Activated naive CD8-positive, alpha-beta T cell treated with anti-CD3 and anti-CD28 coated beads, Interleukin-2, amount 50 U/mL, for 24 hours (primary cell): ENCODE measurements at regions not wholly inside any gene's neighbourhood (a gene's known extent, or its start where the extent isn't known, plus 50 kb on each side); places are given as distances from the start of the nearest gene placed in this dataset.
"Not testable (repeated sequence)": the region's sequence is repeated elsewhere in the genome, so short reads cannot be mapped to it uniquely, and the experiment has no call there.

Experiments
- ATAC-seq: fragments of 150-1000 bp; cut with Tn5 transposase; one replicate; pipeline ENCODE4 v1.10.0; 2021
- DNase-seq: peaks from one replicate; pipeline ENCODE4 v3.0.0; 2021
- H3K27ac Mint-ChIP-seq: one replicate; pipeline ENCODE4 v1.8.0; 2021; ENCODE audit warnings: mild to moderate bottlenecking, mixed read lengths
- H3K27me3 Mint-ChIP-seq: one replicate; pipeline ENCODE4 v1.8.0; 2021; ENCODE audit warnings: mixed read lengths
- H3K36me3 Mint-ChIP-seq: one replicate; pipeline ENCODE4 v1.8.0; 2021; ENCODE audit warnings: low read depth, mixed read lengths
- H3K4me1 Mint-ChIP-seq: one replicate; pipeline ENCODE4 v1.8.0; 2021; ENCODE audit warnings: mixed read lengths
- H3K4me3 Mint-ChIP-seq: one replicate; pipeline ENCODE4 v1.8.0; 2021; ENCODE audit warnings: mild to moderate bottlenecking, moderate library complexity, mixed read lengths
- H3K9me3 Mint-ChIP-seq: one replicate; pipeline ENCODE4 v1.8.0; 2021; ENCODE audit warnings: mixed read lengths

DNA sequence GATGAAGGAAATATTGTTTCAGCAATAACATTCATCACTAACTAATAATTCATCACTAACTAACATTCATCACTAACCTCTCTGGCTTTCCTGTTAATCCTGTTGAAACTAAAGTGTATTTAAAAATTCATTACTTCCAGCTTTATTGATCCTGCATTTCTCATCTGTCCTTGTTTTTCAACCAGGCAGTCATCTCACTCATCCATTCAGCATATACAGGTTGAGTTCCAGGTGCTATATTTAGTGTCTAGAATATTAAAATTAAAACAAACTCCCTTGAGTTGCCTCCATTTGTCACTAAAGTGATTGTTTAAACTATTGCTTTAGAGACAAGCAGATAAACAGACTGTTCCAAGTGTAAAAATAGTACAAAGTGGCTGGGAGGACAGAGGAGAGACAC lies 58.1 kb downstream of the ATXN7L3B start:
- H3K27me3 Mint-ChIP-seq = peaks cover 3% of the 10 kb centered on the region
- no peak for ATAC-seq
- H3K27ac Mint-ChIP-seq = no peak overlapping the region
- no peaks in the 10 kb centered on the region for H3K4me1 Mint-ChIP-seq
- H3K4me3 Mint-ChIP-seq = no peak overlapping the region
- DNase-seq = no peak
- no peaks in the 10 kb centered on the region for H3K36me3 Mint-ChIP-seq
- peaks cover 7% of the 10 kb centered on the region for H3K9me3 Mint-ChIP-seq

DNA sequence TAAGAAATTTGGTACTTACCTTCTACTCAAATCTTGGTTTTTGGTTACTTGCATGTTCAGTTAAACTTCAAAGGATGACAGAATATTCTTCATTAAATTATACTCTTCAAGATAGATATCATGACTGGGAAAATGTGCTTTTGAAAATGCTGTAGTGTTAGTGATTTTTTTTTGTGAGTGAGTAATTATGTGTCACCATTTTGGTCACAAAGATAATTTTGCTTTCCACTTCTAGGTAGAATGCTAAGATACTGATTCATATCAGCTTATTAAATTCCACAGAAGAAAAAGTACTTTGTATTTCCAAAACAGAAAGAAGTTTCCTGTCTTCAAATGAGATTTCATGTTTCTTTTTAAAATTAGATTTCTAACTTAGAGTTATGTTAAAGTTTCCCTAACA lies 61.2 kb downstream of the ATXN7L3B start:
- ATAC-seq = no peak
- H3K27me3 Mint-ChIP-seq = peaks cover 3% of the 10 kb centered on the region
- no peak overlapping the region for H3K4me3 Mint-ChIP-seq
- H3K36me3 Mint-ChIP-seq = no peaks in the 10 kb centered on the region
- no peak for DNase-seq
- no peaks in the 10 kb centered on the region for H3K4me1 Mint-ChIP-seq
- peaks cover 7% of the 10 kb centered on the region for H3K9me3 Mint-ChIP-seq
- no peak overlapping the region for H3K27ac Mint-ChIP-seq

DNA sequence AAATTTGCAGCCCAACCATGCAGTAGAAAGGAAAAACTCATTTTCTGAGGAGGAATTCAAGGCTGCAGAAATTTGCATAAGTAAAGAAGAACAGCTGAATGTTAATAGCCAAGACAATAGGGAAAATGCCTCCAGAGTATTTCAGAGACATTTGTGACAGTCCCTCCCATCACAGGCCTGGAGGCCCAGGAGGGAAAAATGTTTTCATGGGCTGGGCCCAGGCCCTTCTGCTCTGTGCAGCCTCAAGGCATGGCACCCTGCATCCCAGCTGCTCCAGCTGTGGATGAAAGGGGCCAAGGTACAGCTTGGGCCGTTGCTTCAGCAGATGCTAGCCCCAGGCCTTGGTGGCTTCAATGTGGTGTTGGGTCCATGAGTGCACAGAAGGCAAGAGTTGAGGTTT lies 62.3 kb downstream of the ATXN7L3B start:
- no peak for ATAC-seq
- no peak for DNase-seq
- H3K4me3 Mint-ChIP-seq = no peak overlapping the region
- no peak overlapping the region for H3K27ac Mint-ChIP-seq
- no peaks in the 10 kb centered on the region for H3K36me3 Mint-ChIP-seq
- H3K9me3 Mint-ChIP-seq = peaks cover 7% of the 10 kb centered on the region
- H3K4me1 Mint-ChIP-seq = no peaks in the 10 kb centered on the region
- peaks cover 3% of the 10 kb centered on the region for H3K27me3 Mint-ChIP-seq

DNA sequence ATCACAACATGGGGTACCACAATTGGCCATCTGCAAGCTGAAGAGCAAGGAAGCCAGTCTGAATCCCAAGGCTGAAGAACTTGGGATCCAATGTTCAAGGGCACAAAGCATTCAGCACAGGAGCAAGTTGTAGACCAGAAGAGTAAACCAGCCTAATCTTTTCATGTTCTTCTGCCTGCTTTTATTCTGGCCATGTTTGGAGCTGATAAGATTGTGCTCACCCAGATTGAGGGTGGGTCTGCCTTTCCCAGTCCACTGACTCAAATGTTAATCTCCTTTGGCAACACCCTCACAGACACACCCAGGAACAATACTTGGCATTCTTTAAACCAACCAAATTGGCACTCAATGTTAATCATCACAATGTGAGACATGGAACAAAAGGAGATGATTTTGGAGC lies 63.2 kb downstream of the ATXN7L3B start:
- H3K27me3 Mint-ChIP-seq, DNase-seq, H3K27ac Mint-ChIP-seq, H3K4me3 Mint-ChIP-seq, H3K9me3 Mint-ChIP-seq, ATAC-seq, H3K36me3 Mint-ChIP-seq, H3K4me1 Mint-ChIP-seq: not testable (repeated sequence)

GRCh38 chr12:74602881-74603672 lies 65.4 kb downstream of the ATXN7L3B start:
- Mint-ChIP-seq H3K27me3 (no peaks in the 10 kb centered on the region), H3K4me3 (no peak overlapping the region), H3K4me1 (no peaks in the 10 kb centered on the region), H3K27ac (no peak overlapping the region), H3K36me3 (no peaks in the 10 kb centered on the region), H3K9me3 (peaks cover 7% of the 10 kb centered on the region)
- DNase-seq = no peak
- ATAC-seq = no peak

- no peak for ATAC-seq
- Mint-ChIP-seq H3K4me3 (no peak overlapping the region), H3K9me3 (no peaks in the 10 kb centered on the region), H3K27me3 (no peaks in the 10 kb centered on the region), H3K4me1 (no peaks in the 10 kb centered on the region), H3K27ac (no peak overlapping the region), H3K36me3 (no peaks in the 10 kb centered on the region)
- DNase-seq = no peak
These were observed 70.7 kb downstream of the ATXN7L3B start for GRCh38 chr12:74608231-74608775.

GRCh38 chr12:74610711-74611110 lies 73.1 kb downstream of the ATXN7L3B start:
- Mint-ChIP-seq H3K4me3 (no peak overlapping the region), H3K4me1 (no peaks in the 10 kb centered on the region), H3K27me3 (no peaks in the 10 kb centered on the region), H3K36me3 (no peaks in the 10 kb centered on the region), H3K9me3 (no peaks in the 10 kb centered on the region), H3K27ac (no peak overlapping the region)
- DNase-seq (no peak), ATAC-seq (no peak)

- Mint-ChIP-seq H3K27me3 (no peaks in the 10 kb centered on the region), H3K9me3 (no peaks in the 10 kb centered on the region), H3K36me3 (no peaks in the 10 kb centered on the region), H3K4me1 (no peaks in the 10 kb centered on the region), H3K4me3 (no peak overlapping the region), H3K27ac (no peak overlapping the region)
- DNase-seq (no peak), ATAC-seq (no peak)
These were observed 76.8 kb downstream of the ATXN7L3B start for GRCh38 chr12:74614426-74614825.

GRCh38 chr12:74619084-74619483 lies 81.4 kb downstream of the ATXN7L3B start:
- ATAC-seq (no peak), DNase-seq (no peak)
- Mint-ChIP-seq H3K36me3 (no peaks in the 10 kb centered on the region), H3K9me3 (no peaks in the 10 kb centered on the region), H3K4me1 (no peaks in the 10 kb centered on the region), H3K27me3 (no peaks in the 10 kb centered on the region), H3K27ac (no peak overlapping the region), H3K4me3 (no peak overlapping the region)

- H3K4me1 Mint-ChIP-seq = no peaks in the 10 kb centered on the region
- DNase-seq (no peak), ATAC-seq (no peak)
- no peaks in the 10 kb centered on the region for H3K9me3 Mint-ChIP-seq
- no peak overlapping the region for H3K4me3 Mint-ChIP-seq
- no peak overlapping the region for H3K27ac Mint-ChIP-seq
- no peaks in the 10 kb centered on the region for H3K27me3 Mint-ChIP-seq
- H3K36me3 Mint-ChIP-seq = no peaks in the 10 kb centered on the region
These were observed 82.2 kb downstream of the ATXN7L3B start for GRCh38 chr12:74619884-74620283.

DNA sequence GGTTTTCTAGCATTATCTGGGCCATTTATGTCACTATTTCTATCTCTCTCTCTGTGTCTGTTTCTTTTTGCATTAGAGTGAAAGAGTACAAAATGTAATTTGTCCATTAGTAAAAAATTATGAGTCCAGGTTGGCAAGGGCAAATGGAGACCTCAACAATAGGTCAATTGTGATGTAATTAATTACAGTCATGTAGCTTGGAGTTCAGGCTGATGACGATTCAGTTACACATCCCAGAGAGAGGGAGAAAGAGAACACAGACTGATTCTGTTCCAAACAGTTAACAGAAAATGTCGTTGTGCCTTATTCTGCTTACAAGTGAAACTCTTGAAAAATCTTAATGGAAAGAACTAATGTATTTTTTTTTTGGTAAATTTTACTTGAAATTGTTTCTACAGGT lies 83.3 kb downstream of the ATXN7L3B start:
- H3K36me3 Mint-ChIP-seq = no peaks in the 10 kb centered on the region
- ATAC-seq (no peak), DNase-seq (no peak)
- no peaks in the 10 kb centered on the region for H3K9me3 Mint-ChIP-seq
- H3K27ac Mint-ChIP-seq = no peak overlapping the region
- H3K4me3 Mint-ChIP-seq = no peak overlapping the region
- no peaks in the 10 kb centered on the region for H3K4me1 Mint-ChIP-seq
- no peaks in the 10 kb centered on the region for H3K27me3 Mint-ChIP-seq

DNA sequence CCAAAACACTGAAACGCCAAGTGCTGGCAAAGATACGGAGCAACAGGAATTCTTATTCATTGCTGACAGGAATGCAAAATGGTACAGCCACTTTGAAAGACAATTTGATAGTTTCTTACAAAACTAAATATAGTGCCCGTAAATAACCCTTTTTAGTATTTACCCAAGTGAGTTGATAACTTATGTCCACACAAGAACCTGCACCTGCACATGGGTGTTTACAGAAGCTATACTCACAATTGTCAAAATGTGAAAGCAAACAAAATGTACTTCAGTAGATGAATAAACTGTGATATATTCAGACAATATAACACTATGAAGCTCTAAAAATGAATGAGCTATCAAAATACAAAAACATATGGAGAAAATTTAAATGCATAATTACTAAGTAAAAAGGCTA lies 86.6 kb downstream of the ATXN7L3B start:
- no peaks in the 10 kb centered on the region for H3K27me3 Mint-ChIP-seq
- ATAC-seq = no peak
- no peaks in the 10 kb centered on the region for H3K36me3 Mint-ChIP-seq
- no peaks in the 10 kb centered on the region for H3K9me3 Mint-ChIP-seq
- no peak overlapping the region for H3K27ac Mint-ChIP-seq
- no peaks in the 10 kb centered on the region for H3K4me1 Mint-ChIP-seq
- no peak for DNase-seq
- H3K4me3 Mint-ChIP-seq = no peak overlapping the region

DNA sequence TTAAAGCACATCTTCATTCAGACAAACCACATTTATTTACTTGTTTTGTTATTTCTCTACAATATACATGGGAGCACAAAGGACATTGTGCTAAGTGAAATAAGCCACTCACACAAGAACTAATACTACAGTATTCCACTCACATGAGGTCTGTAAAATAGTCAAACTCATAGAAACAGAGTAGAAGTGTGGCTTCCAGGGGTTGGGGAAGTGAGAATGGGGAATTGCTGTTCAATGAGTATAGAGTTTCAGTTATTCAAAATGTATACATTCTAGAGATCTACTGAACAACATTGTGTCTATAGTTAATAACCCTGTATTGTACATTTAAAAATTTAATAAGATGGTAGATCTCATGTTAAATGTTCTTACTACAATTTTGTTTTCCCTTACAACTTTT lies 88.8 kb downstream of the ATXN7L3B start:
- ATAC-seq = no peak
- no peaks in the 10 kb centered on the region for H3K27me3 Mint-ChIP-seq
- no peaks in the 10 kb centered on the region for H3K36me3 Mint-ChIP-seq
- H3K9me3 Mint-ChIP-seq = no peaks in the 10 kb centered on the region
- H3K4me3 Mint-ChIP-seq = no peak overlapping the region
- no peak overlapping the region for H3K27ac Mint-ChIP-seq
- H3K4me1 Mint-ChIP-seq = no peaks in the 10 kb centered on the region
- no peak for DNase-seq

- H3K27ac Mint-ChIP-seq = no peak overlapping the region
- no peaks in the 10 kb centered on the region for H3K9me3 Mint-ChIP-seq
These were observed 103.6 kb downstream of the ATXN7L3B start for GRCh38 chr12:74641262-74641661.

GRCh38 chr12:74641694-74642093 lies 104.1 kb downstream of the ATXN7L3B start:
- Mint-ChIP-seq H3K4me1 (no peaks in the 10 kb centered on the region), H3K27me3 (no peaks in the 10 kb centered on the region), H3K36me3 (no peaks in the 10 kb centered on the region), H3K4me3 (no peak overlapping the region), H3K27ac (no peak overlapping the region), H3K9me3 (no peaks in the 10 kb centered on the region)
- DNase-seq = no peak
- ATAC-seq = no peak

More at GRCh38 chr12:74641262-74641661, 103.6 kb downstream of the ATXN7L3B start:
- Mint-ChIP-seq H3K36me3 (no peaks in the 10 kb centered on the region), H3K4me1 (no peaks in the 10 kb centered on the region), H3K27me3 (no peaks in the 10 kb centered on the region), H3K4me3 (no peak overlapping the region)
- no peak for ATAC-seq
- no peak for DNase-seq
